ENCODE measurements at regions not wholly inside any gene's neighbourhood (a gene's known extent, or its start where the extent isn't known, plus 50 kb on each side); places are given as distances from the start of the nearest gene placed in this dataset.

GRCh38 chr1:221192055-221192454 is 312.8 kb downstream of the HLX start:
- no peak for DNase-seq (ENCODE audit: low read depth, low spot score)
- no peaks in the 10 kb centered on the region for H3K4me1 ChIP-seq (ENCODE audit: control insufficient read depth, insufficient read depth, low read length)
- H3K27ac ChIP-seq (ENCODE audit: low read length), result no peak overlapping the region
- H3K36me3 ChIP-seq (ENCODE audit: control insufficient read depth, insufficient read depth, low read length), result no peaks in the 10 kb centered on the region
- H3K4me3 ChIP-seq (ENCODE audit: low read length), result no peak overlapping the region
- no peaks in the 10 kb centered on the region for H3K9me3 ChIP-seq (ENCODE audit: control insufficient read depth, insufficient read depth, low read length)
- no CpG with 5 or more reads among the region's 1 CpG for WGBS (ENCODE audit: insufficient coverage, insufficient read length)
- H3K27me3 ChIP-seq (ENCODE audit: control insufficient read depth, insufficient read depth, low read length), result no peaks in the 10 kb centered on the region

DNA sequence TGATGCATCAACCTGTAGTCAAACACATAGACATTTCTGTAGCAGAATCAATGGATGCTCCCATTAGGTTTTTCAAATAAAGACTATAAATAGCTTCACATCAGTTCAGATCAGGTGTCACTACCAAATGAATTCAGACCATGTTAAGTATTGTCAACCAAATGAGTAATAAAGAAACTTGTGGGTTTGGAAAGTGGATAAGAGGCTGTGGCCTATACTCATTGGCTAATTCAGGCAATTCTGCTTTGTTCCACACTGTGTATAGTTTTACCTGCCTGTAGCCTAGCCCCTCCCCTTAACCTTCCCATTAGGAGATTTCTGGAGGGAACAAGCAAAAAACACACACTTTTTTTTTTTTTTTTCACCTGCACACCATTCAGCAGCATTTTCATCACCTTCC is 321.2 kb downstream of the HLX start:
- Histone ChIP-seq H3K9me3 (ENCODE audit: control insufficient read depth, insufficient read depth, low read length) (no peaks in the 10 kb centered on the region), H3K36me3 (ENCODE audit: control insufficient read depth, insufficient read depth, low read length) (no peaks in the 10 kb centered on the region), H3K4me3 (ENCODE audit: low read length) (no peak overlapping the region), H3K27ac (ENCODE audit: low read length) (no peak overlapping the region), H3K27me3 (ENCODE audit: control insufficient read depth, insufficient read depth, low read length) (no peaks in the 10 kb centered on the region), H3K4me1 (ENCODE audit: control insufficient read depth, insufficient read depth, low read length) (no peaks in the 10 kb centered on the region)
- DNase-seq (ENCODE audit: low read depth, low spot score), result no peak

DNA sequence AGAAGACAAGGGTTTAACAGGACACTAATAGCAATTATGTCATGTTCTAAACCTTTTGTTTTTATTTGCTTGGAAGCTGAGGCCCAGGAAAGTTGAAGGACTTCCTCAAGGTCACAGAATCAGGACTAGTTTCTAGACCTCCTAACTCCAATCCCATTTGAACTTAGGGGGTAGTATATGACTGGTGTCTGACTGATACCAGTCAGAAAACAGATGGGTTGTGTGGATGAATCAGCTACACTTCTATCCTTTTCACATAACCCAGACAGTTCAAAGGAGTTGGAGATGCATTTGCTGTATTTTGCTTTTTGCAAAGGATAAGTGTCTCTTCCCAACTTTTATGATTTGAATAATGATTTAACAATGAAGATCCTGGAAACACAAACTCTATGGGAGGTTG is 322.5 kb downstream of the HLX start:
- no peaks in the 10 kb centered on the region for H3K9me3 ChIP-seq (ENCODE audit: control insufficient read depth, insufficient read depth, low read length)
- no peak overlapping the region for H3K27ac ChIP-seq (ENCODE audit: low read length)
- DNase-seq (ENCODE audit: low read depth, low spot score), result no peak
- H3K4me3 ChIP-seq (ENCODE audit: low read length), result no peak overlapping the region
- H3K36me3 ChIP-seq (ENCODE audit: control insufficient read depth, insufficient read depth, low read length), result no peaks in the 10 kb centered on the region
- H3K4me1 ChIP-seq (ENCODE audit: control insufficient read depth, insufficient read depth, low read length), result no peaks in the 10 kb centered on the region
- H3K27me3 ChIP-seq (ENCODE audit: control insufficient read depth, insufficient read depth, low read length), result no peaks in the 10 kb centered on the region

GRCh38 chr1:221203224-221204054 is 324.2 kb downstream of the HLX start:
- H3K4me1 ChIP-seq (ENCODE audit: control insufficient read depth, insufficient read depth, low read length), result no peaks in the 10 kb centered on the region
- H3K27me3 ChIP-seq (ENCODE audit: control insufficient read depth, insufficient read depth, low read length), result no peaks in the 10 kb centered on the region
- H3K27ac ChIP-seq (ENCODE audit: low read length), result no peak overlapping the region
- DNase-seq (ENCODE audit: low read depth, low spot score), result peak; percentile 67
- WGBS (ENCODE audit: insufficient coverage, insufficient read length), result no CpG with 5 or more reads among the region's 3 CpGs
- no peak overlapping the region for H3K4me3 ChIP-seq (ENCODE audit: low read length)
- no peaks in the 10 kb centered on the region for H3K36me3 ChIP-seq (ENCODE audit: control insufficient read depth, insufficient read depth, low read length)
- no peaks in the 10 kb centered on the region for H3K9me3 ChIP-seq (ENCODE audit: control insufficient read depth, insufficient read depth, low read length)

DNA sequence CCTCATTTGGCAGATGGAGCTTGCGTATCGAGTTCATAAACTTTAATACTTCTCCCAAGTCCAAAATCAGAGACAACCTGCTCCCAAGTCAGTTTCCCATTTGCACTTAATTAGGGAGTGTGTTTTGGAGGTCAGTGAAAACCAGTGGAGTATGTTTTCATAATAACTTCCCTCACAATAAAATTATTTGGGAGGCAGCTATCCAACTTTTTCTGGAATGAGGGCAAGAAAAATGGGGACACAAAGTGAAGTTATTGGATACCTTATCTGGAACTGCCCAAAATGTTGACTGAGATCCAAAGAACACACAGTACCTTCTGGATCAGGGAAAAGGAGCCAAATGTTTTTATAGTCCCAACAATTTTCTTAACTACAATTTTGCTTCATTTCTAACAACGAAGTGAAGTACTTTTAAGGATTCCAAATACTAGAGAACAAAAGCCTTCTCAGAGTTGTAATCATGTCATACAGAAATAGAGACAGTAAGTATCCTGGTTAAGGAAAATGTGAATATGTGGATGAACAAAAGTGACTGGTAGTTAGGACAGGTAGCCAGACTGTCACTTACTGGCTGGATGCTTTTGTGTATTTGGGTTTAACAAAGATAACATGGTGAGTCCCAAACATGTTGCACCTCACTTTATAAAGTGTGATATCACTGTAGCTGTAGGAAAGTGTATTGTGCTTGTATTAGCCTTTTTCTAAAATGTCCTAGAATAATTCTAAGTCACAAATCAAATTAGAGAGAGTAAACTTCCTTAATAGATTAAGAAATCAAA is 325.0 kb downstream of the HLX start:
- no peak overlapping the region for H3K27ac ChIP-seq (ENCODE audit: low read length)
- WGBS (ENCODE audit: insufficient coverage, insufficient read length), result no CpG with 5 or more reads among the region's 3 CpGs
- DNase-seq (ENCODE audit: low read depth, low spot score), result no peak

GRCh38 chr1:221206076-221206475 is 326.8 kb downstream of the HLX start:
- WGBS (ENCODE audit: insufficient coverage, insufficient read length), result no CpG with 5 or more reads among the region's 1 CpG
- no peaks in the 10 kb centered on the region for H3K27me3 ChIP-seq (ENCODE audit: control insufficient read depth, insufficient read depth, low read length)
- no peaks in the 10 kb centered on the region for H3K9me3 ChIP-seq (ENCODE audit: control insufficient read depth, insufficient read depth, low read length)
- H3K4me1 ChIP-seq (ENCODE audit: control insufficient read depth, insufficient read depth, low read length), result no peaks in the 10 kb centered on the region
- no peaks in the 10 kb centered on the region for H3K36me3 ChIP-seq (ENCODE audit: control insufficient read depth, insufficient read depth, low read length)
- H3K27ac ChIP-seq (ENCODE audit: low read length), result no peak overlapping the region
- H3K4me3 ChIP-seq (ENCODE audit: low read length), result no peak overlapping the region
- no peak for DNase-seq (ENCODE audit: low read depth, low spot score)

More for the DNA sequence above, 325.0 kb downstream of the HLX start:
- H3K36me3 ChIP-seq (ENCODE audit: control insufficient read depth, insufficient read depth, low read length), result no peaks in the 10 kb centered on the region
- H3K9me3 ChIP-seq (ENCODE audit: control insufficient read depth, insufficient read depth, low read length), result no peaks in the 10 kb centered on the region
- H3K27me3 ChIP-seq (ENCODE audit: control insufficient read depth, insufficient read depth, low read length), result no peaks in the 10 kb centered on the region
- no peak overlapping the region for H3K4me3 ChIP-seq (ENCODE audit: low read length)
- H3K4me1 ChIP-seq (ENCODE audit: control insufficient read depth, insufficient read depth, low read length), result no peaks in the 10 kb centered on the region

DNA sequence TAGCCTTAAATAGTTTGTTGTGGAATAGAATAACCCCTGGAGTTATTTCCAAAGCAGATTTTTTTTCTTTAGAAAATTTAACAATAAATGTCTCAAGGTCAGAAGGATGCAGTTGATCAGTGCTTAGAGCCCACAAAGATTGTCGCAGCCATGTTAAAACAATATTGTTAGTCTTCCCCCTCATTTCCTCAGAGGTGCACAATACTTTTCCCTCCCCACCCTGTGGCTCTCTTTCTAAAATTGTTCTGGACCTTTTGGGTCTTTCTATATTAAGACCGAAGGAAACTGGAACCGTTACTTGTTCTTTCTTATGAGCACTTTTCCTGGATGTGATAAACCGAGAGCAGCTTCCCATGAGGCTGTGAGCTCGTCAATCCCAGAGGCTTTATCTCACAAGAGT is 333.7 kb downstream of the HLX start:
- WGBS (ENCODE audit: insufficient coverage, insufficient read length), result no CpG with 5 or more reads among the region's 5 CpGs

GRCh38 chr1:221217029-221217428 is 337.8 kb downstream of the HLX start:
- no peaks in the 10 kb centered on the region for H3K9me3 ChIP-seq (ENCODE audit: control insufficient read depth, insufficient read depth, low read length)
- no peaks in the 10 kb centered on the region for H3K27me3 ChIP-seq (ENCODE audit: control insufficient read depth, insufficient read depth, low read length)
- DNase-seq (ENCODE audit: low read depth, low spot score), result no peak
- H3K36me3 ChIP-seq (ENCODE audit: control insufficient read depth, insufficient read depth, low read length), result no peaks in the 10 kb centered on the region
- H3K27ac ChIP-seq (ENCODE audit: low read length), result no peak overlapping the region
- H3K4me3 ChIP-seq (ENCODE audit: low read length), result no peak overlapping the region
- H3K4me1 ChIP-seq (ENCODE audit: control insufficient read depth, insufficient read depth, low read length), result no peaks in the 10 kb centered on the region
- no CpG with 5 or more reads among the region's 3 CpGs for WGBS (ENCODE audit: insufficient coverage, insufficient read length)

More for the DNA sequence above, 333.7 kb downstream of the HLX start:
- Histone ChIP-seq H3K27me3 (ENCODE audit: control insufficient read depth, insufficient read depth, low read length) (no peaks in the 10 kb centered on the region), H3K9me3 (ENCODE audit: control insufficient read depth, insufficient read depth, low read length) (no peaks in the 10 kb centered on the region), H3K36me3 (ENCODE audit: control insufficient read depth, insufficient read depth, low read length) (no peaks in the 10 kb centered on the region), H3K27ac (ENCODE audit: low read length) (no peak overlapping the region), H3K4me1 (ENCODE audit: control insufficient read depth, insufficient read depth, low read length) (no peaks in the 10 kb centered on the region), H3K4me3 (ENCODE audit: low read length) (no peak overlapping the region)
- DNase-seq (ENCODE audit: low read depth, low spot score), result no peak

DNA sequence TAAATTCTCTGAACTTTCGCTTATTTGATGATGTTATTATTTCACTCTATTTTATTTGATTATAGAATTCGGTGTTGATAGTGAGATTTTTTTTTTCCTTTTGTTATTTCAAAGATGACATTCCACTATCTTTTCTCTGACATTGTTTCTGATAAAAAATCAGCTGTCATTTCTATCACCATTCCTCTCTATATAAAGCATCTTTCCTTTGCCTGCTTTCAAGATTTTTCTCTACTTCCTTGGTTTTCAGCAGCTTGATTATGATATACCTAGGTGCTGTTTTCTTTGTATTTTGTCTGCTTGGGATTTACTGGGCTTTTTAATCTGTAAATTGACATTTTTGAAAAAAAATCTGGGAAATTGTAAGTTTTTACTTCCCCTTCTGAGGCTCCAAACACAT is 344.0 kb downstream of the HLX start:
- no peak overlapping the region for H3K27ac ChIP-seq (ENCODE audit: low read length)
- no peak overlapping the region for H3K4me3 ChIP-seq (ENCODE audit: low read length)
- no peak for DNase-seq (ENCODE audit: low read depth, low spot score)
- no peaks in the 10 kb centered on the region for H3K36me3 ChIP-seq (ENCODE audit: control insufficient read depth, insufficient read depth, low read length)
- no CpG with 5 or more reads among the region's 2 CpGs for WGBS (ENCODE audit: insufficient coverage, insufficient read length)
- no peaks in the 10 kb centered on the region for H3K9me3 ChIP-seq (ENCODE audit: control insufficient read depth, insufficient read depth, low read length)
- no peaks in the 10 kb centered on the region for H3K27me3 ChIP-seq (ENCODE audit: control insufficient read depth, insufficient read depth, low read length)
- peaks cover 5% of the 10 kb centered on the region for H3K4me1 ChIP-seq (ENCODE audit: control insufficient read depth, insufficient read depth, low read length)

DNA sequence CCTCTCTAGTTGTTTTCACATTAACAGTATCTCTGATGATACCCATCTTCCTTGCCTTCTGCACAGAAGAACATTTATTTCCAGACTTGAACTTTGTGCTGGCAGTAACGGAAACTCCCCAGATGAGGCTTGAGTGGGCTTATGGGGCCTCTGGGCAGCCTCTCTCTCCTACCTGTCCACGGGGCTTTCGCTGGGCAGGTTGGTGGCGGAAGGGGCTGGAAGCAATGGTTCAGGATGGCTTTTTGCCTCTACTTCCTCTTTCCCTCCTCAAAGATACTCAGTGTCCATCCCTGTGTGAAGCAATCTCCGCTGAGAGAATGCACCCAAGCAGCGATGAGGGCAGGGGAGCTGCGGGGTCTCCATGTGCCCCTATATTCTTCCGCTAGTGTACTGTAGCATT is 348.2 kb downstream of the HLX start:
- no CpG with 5 or more reads among the region's 8 CpGs for WGBS (ENCODE audit: insufficient coverage, insufficient read length)
- no peak overlapping the region for H3K27ac ChIP-seq (ENCODE audit: low read length)
- DNase-seq (ENCODE audit: low read depth, low spot score), result no peak
- H3K36me3 ChIP-seq (ENCODE audit: control insufficient read depth, insufficient read depth, low read length), result no peaks in the 10 kb centered on the region
- H3K4me3 ChIP-seq (ENCODE audit: low read length), result no peak overlapping the region
- H3K27me3 ChIP-seq (ENCODE audit: control insufficient read depth, insufficient read depth, low read length), result no peaks in the 10 kb centered on the region
- H3K4me1 ChIP-seq (ENCODE audit: control insufficient read depth, insufficient read depth, low read length), result peaks cover 7% of the 10 kb centered on the region
- no peaks in the 10 kb centered on the region for H3K9me3 ChIP-seq (ENCODE audit: control insufficient read depth, insufficient read depth, low read length)

All from iPS DF 6.9 (cell line).